ENCODE measurements at regions not wholly inside any gene's neighbourhood (a gene's known extent, or its start where the extent isn't known, plus 50 kb on each side); places are given as distances from the start of the nearest gene placed in this dataset.

GRCh38 chr13:76685938-76686337 lies 200.3 kb downstream of the KCTD12 start:
- H3K4me3 ChIP-seq (ENCODE audit: low read depth, low read length), result no peak overlapping the region
- H3K27me3 Mint-ChIP-seq, result no peaks in the 10 kb centered on the region
- no peaks in the 10 kb centered on the region for H3K9me3 Mint-ChIP-seq
- DNase-seq (no peak), ATAC-seq (ENCODE audit: low read depth in 2 of 2) (no peak)
- H3K36me3 Mint-ChIP-seq, result no peaks in the 10 kb centered on the region
- H3K4me1 Mint-ChIP-seq, result no peaks in the 10 kb centered on the region
- H3K36me3 ChIP-seq (ENCODE audit: control insufficient read depth, insufficient read depth, low read length), result no peaks in the 10 kb centered on the region
- no peaks in the 10 kb centered on the region for H3K9me3 ChIP-seq (ENCODE audit: control insufficient read depth in 2 of 2, low read length in 2 of 2)
- H3K27me3 ChIP-seq (ENCODE audit: control insufficient read depth, insufficient read depth, low read length), result no peaks in the 10 kb centered on the region
- no peak overlapping the region for H3K27ac ChIP-seq (ENCODE audit: insufficient read depth, low read length, poor library complexity, severe bottlenecking)
- no peaks in the 10 kb centered on the region for H3K4me1 ChIP-seq (ENCODE audit: control insufficient read depth, insufficient read depth, low read length, poor library complexity, severe bottlenecking)
- no peak overlapping the region for H3K4me3 Mint-ChIP-seq
- H3K27ac Mint-ChIP-seq, result no peak overlapping the region

- ATAC-seq (ENCODE audit: low read depth in 2 of 2), result no peak
These were observed 201.9 kb downstream of the KCTD12 start for GRCh38 chr13:76684336-76684735.

GRCh38 chr13:76683854-76684253 lies 202.4 kb downstream of the KCTD12 start:
- Histone ChIP-seq H3K36me3 (ENCODE audit: control insufficient read depth, insufficient read depth, low read length) (no peaks in the 10 kb centered on the region), H3K27ac (ENCODE audit: insufficient read depth, low read length, poor library complexity, severe bottlenecking) (no peak overlapping the region), H3K4me3 (ENCODE audit: low read depth, low read length) (no peak overlapping the region), H3K9me3 (ENCODE audit: control insufficient read depth in 2 of 2, low read length in 2 of 2) (no peaks in the 10 kb centered on the region), H3K27me3 (ENCODE audit: control insufficient read depth, insufficient read depth, low read length) (no peaks in the 10 kb centered on the region), H3K4me1 (ENCODE audit: control insufficient read depth, insufficient read depth, low read length, poor library complexity, severe bottlenecking) (no peaks in the 10 kb centered on the region)
- H3K27ac Mint-ChIP-seq, result no peak overlapping the region
- ATAC-seq (ENCODE audit: low read depth in 2 of 2) (no peak), DNase-seq (no peak)
- H3K36me3 Mint-ChIP-seq, result no peaks in the 10 kb centered on the region
- H3K4me3 Mint-ChIP-seq, result no peak overlapping the region
- no peaks in the 10 kb centered on the region for H3K4me1 Mint-ChIP-seq
- H3K27me3 Mint-ChIP-seq, result no peaks in the 10 kb centered on the region
- H3K9me3 Mint-ChIP-seq, result peaks cover 0 to 1% (median 0%) of the 10 kb centered on the region in 7 donors

More at GRCh38 chr13:76684336-76684735, 201.9 kb downstream of the KCTD12 start:
- Histone ChIP-seq H3K9me3 (ENCODE audit: control insufficient read depth in 2 of 2, low read length in 2 of 2) (no peaks in the 10 kb centered on the region), H3K36me3 (ENCODE audit: control insufficient read depth, insufficient read depth, low read length) (no peaks in the 10 kb centered on the region), H3K27me3 (ENCODE audit: control insufficient read depth, insufficient read depth, low read length) (no peaks in the 10 kb centered on the region), H3K4me1 (ENCODE audit: control insufficient read depth, insufficient read depth, low read length, poor library complexity, severe bottlenecking) (no peaks in the 10 kb centered on the region), H3K27ac (ENCODE audit: insufficient read depth, low read length, poor library complexity, severe bottlenecking) (no peak overlapping the region), H3K4me3 (ENCODE audit: low read depth, low read length) (no peak overlapping the region)
- no peaks in the 10 kb centered on the region for H3K27me3 Mint-ChIP-seq
- peaks cover 0 to 1% (median 0%) of the 10 kb centered on the region in 7 donors for H3K9me3 Mint-ChIP-seq
- no peak overlapping the region for H3K4me3 Mint-ChIP-seq
- no peak overlapping the region for H3K27ac Mint-ChIP-seq
- H3K4me1 Mint-ChIP-seq, result no peaks in the 10 kb centered on the region
- DNase-seq, result no peak
- no peaks in the 10 kb centered on the region for H3K36me3 Mint-ChIP-seq

- no peaks in the 10 kb centered on the region for H3K36me3 Mint-ChIP-seq
- ATAC-seq (ENCODE audit: low read depth in 2 of 2), result no peak
- H3K27ac ChIP-seq (ENCODE audit: insufficient read depth, low read length, poor library complexity, severe bottlenecking), result no peak overlapping the region
- H3K27me3 ChIP-seq (ENCODE audit: control insufficient read depth, insufficient read depth, low read length), result no peaks in the 10 kb centered on the region
- no peaks in the 10 kb centered on the region for H3K36me3 ChIP-seq (ENCODE audit: control insufficient read depth, insufficient read depth, low read length)
- no peaks in the 10 kb centered on the region for H3K4me1 ChIP-seq (ENCODE audit: control insufficient read depth, insufficient read depth, low read length, poor library complexity, severe bottlenecking)
- no peaks in the 10 kb centered on the region for H3K9me3 ChIP-seq (ENCODE audit: control insufficient read depth in 2 of 2, low read length in 2 of 2)
- no peaks in the 10 kb centered on the region for H3K27me3 Mint-ChIP-seq
- no peak overlapping the region for H3K4me3 Mint-ChIP-seq
- H3K4me3 ChIP-seq (ENCODE audit: low read depth, low read length), result no peak overlapping the region
- H3K9me3 Mint-ChIP-seq, result peaks cover 0 to 1% (median 0%) of the 10 kb centered on the region in 7 donors
- no peaks in the 10 kb centered on the region for H3K4me1 Mint-ChIP-seq
- no peak overlapping the region for H3K27ac Mint-ChIP-seq
- no peak for DNase-seq
These were observed 203.0 kb downstream of the KCTD12 start for GRCh38 chr13:76683168-76683567.

- Mint-ChIP-seq H3K4me1 (no peaks in the 10 kb centered on the region), H3K4me3 (no peak overlapping the region), H3K9me3 (peaks cover 0 to 1% (median 0%) of the 10 kb centered on the region in 7 donors), H3K27ac (no peak overlapping the region), H3K36me3 (no peaks in the 10 kb centered on the region), H3K27me3 (no peaks in the 10 kb centered on the region)
- ATAC-seq (ENCODE audit: low read depth in 2 of 2), result no peak
- Histone ChIP-seq H3K4me1 (ENCODE audit: control insufficient read depth, insufficient read depth, low read length, poor library complexity, severe bottlenecking) (no peaks in the 10 kb centered on the region), H3K27ac (ENCODE audit: insufficient read depth, low read length, poor library complexity, severe bottlenecking) (no peak overlapping the region), H3K36me3 (ENCODE audit: control insufficient read depth, insufficient read depth, low read length) (no peaks in the 10 kb centered on the region), H3K27me3 (ENCODE audit: control insufficient read depth, insufficient read depth, low read length) (no peaks in the 10 kb centered on the region), H3K4me3 (ENCODE audit: low read depth, low read length) (no peak overlapping the region), H3K9me3 (ENCODE audit: control insufficient read depth in 2 of 2, low read length in 2 of 2) (no peaks in the 10 kb centered on the region)
- no peak for DNase-seq
These were observed 206.1 kb downstream of the KCTD12 start for GRCh38 chr13:76680112-76680511.

GRCh38 chr13:76677043-76677442 lies 209.2 kb downstream of the KCTD12 start:
- no peaks in the 10 kb centered on the region for H3K27me3 ChIP-seq (ENCODE audit: control insufficient read depth, insufficient read depth, low read length)
- no peaks in the 10 kb centered on the region for H3K36me3 ChIP-seq (ENCODE audit: control insufficient read depth, insufficient read depth, low read length)
- no peak overlapping the region for H3K27ac ChIP-seq (ENCODE audit: insufficient read depth, low read length, poor library complexity, severe bottlenecking)
- DNase-seq (no peak), ATAC-seq (ENCODE audit: low read depth in 2 of 2) (no peak)
- H3K4me3 ChIP-seq (ENCODE audit: low read depth, low read length), result no peak overlapping the region
- no peaks in the 10 kb centered on the region for H3K9me3 ChIP-seq (ENCODE audit: control insufficient read depth in 2 of 2, low read length in 2 of 2)
- Mint-ChIP-seq H3K36me3 (no peaks in the 10 kb centered on the region), H3K4me1 (no peaks in the 10 kb centered on the region), H3K4me3 (no peak overlapping the region), H3K27me3 (peaks cover 6% of the 10 kb centered on the region), H3K9me3 (peaks cover 0 to 1% (median 0%) of the 10 kb centered on the region in 7 donors), H3K27ac (no peak overlapping the region)
- no peaks in the 10 kb centered on the region for H3K4me1 ChIP-seq (ENCODE audit: control insufficient read depth, insufficient read depth, low read length, poor library complexity, severe bottlenecking)

GRCh38 chr13:76672420-76672819 lies 213.8 kb downstream of the KCTD12 start:
- Mint-ChIP-seq H3K36me3 (no peaks in the 10 kb centered on the region), H3K4me1 (no peaks in the 10 kb centered on the region), H3K9me3 (peaks cover 0 to 1% (median 0%) of the 10 kb centered on the region in 7 donors), H3K27me3 (peaks cover 6% of the 10 kb centered on the region), H3K27ac (no peak overlapping the region), H3K4me3 (no peak overlapping the region)
- no peaks in the 10 kb centered on the region for H3K36me3 ChIP-seq (ENCODE audit: control insufficient read depth, insufficient read depth, low read length)
- no peak overlapping the region for H3K27ac ChIP-seq (ENCODE audit: insufficient read depth, low read length, poor library complexity, severe bottlenecking)
- no peaks in the 10 kb centered on the region for H3K27me3 ChIP-seq (ENCODE audit: control insufficient read depth, insufficient read depth, low read length)
- no peak for DNase-seq
- H3K4me3 ChIP-seq (ENCODE audit: low read depth, low read length), result no peak overlapping the region
- H3K9me3 ChIP-seq (ENCODE audit: control insufficient read depth in 2 of 2, low read length in 2 of 2), result no peaks in the 10 kb centered on the region
- no peaks in the 10 kb centered on the region for H3K4me1 ChIP-seq (ENCODE audit: control insufficient read depth, insufficient read depth, low read length, poor library complexity, severe bottlenecking)
- ATAC-seq (ENCODE audit: low read depth in 2 of 2), result no peak

- H3K27ac ChIP-seq (ENCODE audit: insufficient read depth, low read length, poor library complexity, severe bottlenecking), result no peak overlapping the region
- no peaks in the 10 kb centered on the region for H3K4me1 ChIP-seq (ENCODE audit: control insufficient read depth, insufficient read depth, low read length, poor library complexity, severe bottlenecking)
- H3K36me3 ChIP-seq (ENCODE audit: control insufficient read depth, insufficient read depth, low read length), result no peaks in the 10 kb centered on the region
- Mint-ChIP-seq H3K27ac (no peak overlapping the region), H3K27me3 (peaks cover 6% of the 10 kb centered on the region), H3K9me3 (no peaks in the 10 kb centered on the region), H3K4me3 (no peak overlapping the region), H3K4me1 (no peaks in the 10 kb centered on the region), H3K36me3 (no peaks in the 10 kb centered on the region)
- DNase-seq (no peak), ATAC-seq (ENCODE audit: low read depth in 2 of 2) (no peak)
- no peaks in the 10 kb centered on the region for H3K27me3 ChIP-seq (ENCODE audit: control insufficient read depth, insufficient read depth, low read length)
- H3K9me3 ChIP-seq (ENCODE audit: control insufficient read depth in 2 of 2, low read length in 2 of 2), result no peaks in the 10 kb centered on the region
- H3K4me3 ChIP-seq (ENCODE audit: low read depth, low read length), result no peak overlapping the region
These were observed 217.5 kb downstream of the KCTD12 start for GRCh38 chr13:76668716-76669115.
